GM19468 (cell line): ENCODE measurements at regions not wholly inside any gene's neighbourhood (a gene's known extent, or its start where the extent isn't known, plus 50 kb on each side); places are given as distances from the start of the nearest gene placed in this dataset.

Experiments used
- ATAC-seq: cut with Tn5 transposase; IDR thresholded peaks from one replicate; pipeline ENCODE4 v1.9.1; 2021; ENCODE audit warnings: mild to moderate bottlenecking, moderate library complexity, moderate number of reproducible peaks; ENCODE audit not compliant: unreplicated experiment; ENCODE audit errors: extremely low read depth

DNA sequence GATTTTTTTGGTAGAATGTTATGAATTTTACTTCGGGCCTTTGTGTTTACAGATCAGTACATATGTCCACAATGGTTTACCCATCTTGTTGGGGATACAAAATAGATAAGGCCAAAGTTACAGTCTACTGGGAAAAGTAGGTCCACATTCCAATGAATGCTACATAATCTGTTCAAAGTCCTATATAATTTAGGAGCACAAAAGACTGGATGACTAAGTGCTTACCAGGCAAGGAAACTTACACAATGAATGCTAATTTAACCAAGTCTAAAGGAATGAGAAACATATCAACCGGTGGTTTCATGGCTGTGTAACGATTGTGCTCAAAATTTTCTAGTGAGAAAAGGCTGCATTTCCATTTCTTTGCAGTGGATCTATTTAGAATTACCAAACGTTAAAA, 97.4 kb upstream of the TRPM3 start:
- no peak for ATAC-seq

DNA sequence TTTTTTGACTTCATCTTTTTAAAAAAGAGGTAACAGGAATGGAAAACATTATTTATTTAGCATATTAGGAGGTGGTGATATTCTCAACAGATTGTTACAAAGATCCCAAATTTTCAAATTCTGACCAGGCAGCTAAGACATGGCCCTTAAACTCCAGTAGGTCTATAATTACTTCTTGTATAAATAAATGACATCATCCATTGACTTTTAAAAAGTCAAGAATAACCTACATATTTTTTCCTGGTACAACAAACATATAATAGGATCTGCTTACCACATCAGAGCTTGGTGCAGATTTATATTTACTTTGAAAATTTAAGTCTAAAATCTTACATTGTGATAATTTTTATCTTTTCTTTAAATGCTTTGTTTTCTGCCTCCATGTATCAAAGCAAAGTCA, 92.2 kb upstream of the TRPM3 start:
- ATAC-seq = no peak

DNA sequence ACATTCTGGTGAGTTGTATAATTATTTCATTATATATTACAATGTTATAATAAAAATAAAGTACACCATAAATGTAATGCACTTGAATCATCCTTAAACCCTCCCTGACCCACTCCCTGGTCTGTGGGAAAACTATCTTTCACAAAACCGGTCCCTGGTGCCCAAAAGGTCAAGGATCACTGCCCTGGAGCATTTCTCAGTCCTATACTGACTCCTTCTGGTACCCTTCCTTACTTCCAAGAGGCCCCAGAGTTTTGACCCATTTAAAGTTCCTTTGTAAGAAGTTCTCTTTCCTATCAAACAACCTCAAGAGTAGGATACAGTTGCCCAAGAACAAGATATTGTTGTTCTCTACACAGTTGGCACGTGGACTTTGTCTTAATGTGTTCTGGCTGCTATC, 88.9 kb upstream of the TRPM3 start:
- no peak for ATAC-seq

DNA sequence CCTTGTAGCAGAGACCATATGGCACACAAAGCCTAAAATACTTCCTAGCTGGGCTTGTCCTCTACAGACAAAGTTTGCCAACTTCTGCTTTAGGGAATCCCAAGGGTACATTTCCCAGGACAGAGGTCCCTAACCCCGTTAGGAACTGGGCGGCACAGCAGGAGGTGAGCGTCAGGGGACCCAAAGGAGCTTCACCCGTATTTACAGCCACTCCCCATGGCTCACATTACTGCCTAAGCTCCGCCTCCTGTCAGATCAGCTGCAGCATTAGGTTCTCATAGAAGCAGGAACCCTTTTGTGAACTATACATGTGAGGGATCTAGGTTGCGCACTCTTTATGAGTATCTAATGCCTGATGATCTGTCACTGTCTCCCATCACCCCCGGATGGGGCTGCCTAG, 88.5 kb upstream of the TRPM3 start:
- no peak for ATAC-seq

DNA sequence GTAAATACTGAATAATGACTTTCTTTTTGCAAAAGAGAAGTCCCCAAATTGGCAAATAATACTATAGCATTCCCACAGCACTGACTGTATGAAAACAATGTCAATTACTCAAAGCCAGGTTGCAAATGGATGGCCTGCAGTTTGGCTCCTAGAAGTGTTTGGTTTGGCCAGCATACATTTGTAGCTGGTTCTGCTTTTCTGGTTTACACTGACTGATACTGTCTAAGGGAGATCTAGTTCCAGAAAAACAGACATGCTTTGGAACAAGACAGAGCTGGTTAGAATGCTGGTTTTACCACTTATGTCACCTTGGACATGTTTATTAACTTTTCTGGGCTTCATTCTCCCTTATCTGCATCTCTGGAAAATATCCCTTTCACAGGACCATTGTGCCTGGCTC, 81.5 kb upstream of the TRPM3 start:
- ATAC-seq = no peak

DNA sequence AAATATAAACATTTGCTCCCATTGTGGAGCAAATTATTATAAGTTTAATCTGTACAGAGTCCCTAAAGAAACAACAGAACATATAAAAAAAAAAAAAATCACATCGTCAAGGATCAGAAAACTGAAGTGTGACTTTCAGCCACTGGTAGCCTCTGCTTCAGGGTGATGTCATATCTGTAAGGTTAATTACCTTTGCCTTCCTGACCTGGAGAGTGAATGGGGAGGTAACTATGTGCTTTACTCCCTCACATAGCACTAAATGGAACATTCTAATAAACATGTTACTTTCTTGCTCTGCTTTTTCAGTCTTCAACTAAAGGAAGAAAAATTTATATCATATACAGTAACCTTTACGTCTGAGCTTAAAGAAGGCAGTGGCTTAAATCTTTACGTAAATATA, 70.3 kb upstream of the TRPM3 start:
- no peak for ATAC-seq

DNA sequence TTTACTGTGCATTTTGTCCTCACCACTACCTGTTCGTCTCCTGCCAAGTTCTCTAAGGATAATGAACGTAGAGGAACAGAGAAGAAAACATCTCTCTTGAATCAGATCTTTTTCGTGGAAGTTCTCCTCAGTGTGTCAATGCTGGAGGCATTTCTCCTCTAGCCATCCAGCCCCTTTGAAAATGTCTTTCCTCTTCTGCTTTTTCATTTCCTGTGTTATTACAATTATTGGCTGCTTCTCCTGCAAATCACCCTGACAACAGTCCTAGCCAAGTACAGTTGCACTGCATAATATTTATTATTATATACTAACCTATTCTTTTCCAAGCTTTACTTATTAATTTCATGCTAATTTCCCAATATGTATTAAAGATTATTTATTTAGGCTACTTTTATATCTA, 61.8 kb upstream of the TRPM3 start:
- ATAC-seq = no peak

DNA sequence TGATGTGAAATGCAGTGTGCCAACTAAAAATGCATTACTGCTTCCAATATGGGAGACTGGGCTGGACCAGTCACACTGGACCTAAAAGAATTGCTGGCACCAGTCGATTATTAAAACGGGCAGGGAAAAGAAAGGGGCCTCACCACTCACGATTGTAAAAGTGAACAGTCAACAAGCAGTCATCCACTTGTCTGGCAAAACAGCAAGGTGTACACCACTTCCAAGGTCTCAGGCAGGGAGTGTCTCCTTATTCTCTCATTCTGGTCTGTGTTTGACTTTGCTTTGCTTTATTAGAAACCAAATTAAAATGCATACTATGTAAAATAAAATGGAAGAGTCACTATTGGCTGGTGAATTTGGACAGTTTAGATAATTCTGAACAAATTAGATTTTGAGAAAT, 57.8 kb upstream of the TRPM3 start:
- no peak for ATAC-seq

DNA sequence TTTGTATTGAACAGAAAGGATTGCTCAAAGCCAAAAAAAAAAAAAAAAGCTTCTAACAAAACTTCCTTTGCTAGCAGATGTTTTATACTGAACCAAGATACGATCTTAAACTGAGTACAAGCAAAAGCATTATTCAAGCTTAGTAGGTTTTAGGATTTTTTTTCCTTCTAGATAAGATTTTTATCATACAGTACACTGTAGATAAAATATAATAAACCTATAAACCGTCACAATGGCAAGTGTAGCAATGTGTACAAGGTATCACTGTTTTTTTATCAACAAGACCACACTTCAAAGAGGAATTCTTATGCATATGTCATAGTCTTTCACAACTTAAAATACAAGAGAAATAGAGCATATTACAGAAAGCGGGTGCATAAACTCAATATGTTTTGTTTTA, 56.5 kb upstream of the TRPM3 start:
- no peak for ATAC-seq

DNA sequence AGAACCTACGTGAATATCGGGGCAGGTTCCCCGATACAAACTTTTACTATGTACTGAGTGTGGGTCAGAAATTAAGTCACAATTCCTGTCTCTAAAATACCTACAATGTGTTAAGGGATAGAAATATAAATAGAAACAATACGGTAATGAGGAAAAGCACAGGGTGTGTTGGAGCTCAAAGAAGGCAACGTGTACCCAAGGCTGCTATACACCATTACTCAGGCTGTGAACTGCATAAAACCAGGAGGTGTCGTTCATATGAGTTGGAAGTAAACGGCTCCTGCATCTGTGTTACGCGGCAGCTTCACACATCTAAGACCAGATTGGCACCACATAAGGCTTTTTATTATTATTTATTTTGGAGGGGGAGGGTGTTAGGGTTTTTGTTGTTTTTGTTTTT, 50.1 kb upstream of the TRPM3 start:
- ATAC-seq = no peak
